Gastrocnemius medialis (tissue), 4 donors: ENCODE measurements at regions not wholly inside any gene's neighbourhood (a gene's known extent, or its start where the extent isn't known, plus 50 kb on each side); places are given as distances from the start of the nearest gene placed in this dataset.

ENCODE experiments used
- CTCF ChIP-seq, 5 experiments: fragments of 450-650 bp in 3 of 5; fragments of 200-600 bp in 2 of 5; sonication (generic) in 2 of 5; IDR thresholded peaks in 4 of 5; conservative IDR thresholded peaks in 1 of 5; 1 replicate in 4 of 5; 2 replicates in 1 of 5; pipeline ENCODE4 v1.5.1; 2016 to 2019; ENCODE audit warnings: antibody characterized with exemption in 5 of 5, mild to moderate bottlenecking in 3 of 5, moderate library complexity in 3 of 5
- POLR2A ChIP-seq, 2 donors: fragments of 450-650 bp; IDR thresholded peaks; one replicate each; pipeline ENCODE4 v1.6.1; 2017; ENCODE audit warnings: antibody characterized with exemption in 2 of 2, mild to moderate bottlenecking in 2 of 2, moderate library complexity in 2 of 2

DNA sequence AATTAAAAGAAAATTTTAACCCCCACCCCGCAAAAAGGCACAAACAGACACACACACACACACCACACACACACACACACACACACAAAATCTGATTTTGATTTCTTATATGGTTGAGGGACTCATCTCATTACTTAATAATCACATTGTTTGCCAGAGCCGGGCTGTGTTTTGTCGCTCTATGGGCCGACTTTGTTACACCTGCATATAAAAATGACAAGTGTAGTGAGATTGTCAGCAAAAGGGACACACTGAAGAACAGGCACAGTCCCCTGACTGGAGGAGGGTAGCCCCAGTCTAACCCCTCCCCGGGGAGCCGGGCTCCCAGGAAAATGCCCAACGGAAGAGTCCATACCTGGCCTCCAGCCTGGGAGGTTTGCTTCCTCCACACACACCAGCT lies 221.6 kb downstream of the ENGASE start:
- TF ChIP-seq CTCF (IDR thresholded peaks at IDR 0.05 in 4 of 5, conservative IDR thresholded peaks at IDR 0.05 in 1 of 5) (no peak), POLR2A (IDR thresholded peaks at IDR 0.05) (no peak)
